ENCODE measurements at regions not wholly inside any gene's neighbourhood (a gene's known extent, or its start where the extent isn't known, plus 50 kb on each side); places are given as distances from the start of the nearest gene placed in this dataset.

DNA sequence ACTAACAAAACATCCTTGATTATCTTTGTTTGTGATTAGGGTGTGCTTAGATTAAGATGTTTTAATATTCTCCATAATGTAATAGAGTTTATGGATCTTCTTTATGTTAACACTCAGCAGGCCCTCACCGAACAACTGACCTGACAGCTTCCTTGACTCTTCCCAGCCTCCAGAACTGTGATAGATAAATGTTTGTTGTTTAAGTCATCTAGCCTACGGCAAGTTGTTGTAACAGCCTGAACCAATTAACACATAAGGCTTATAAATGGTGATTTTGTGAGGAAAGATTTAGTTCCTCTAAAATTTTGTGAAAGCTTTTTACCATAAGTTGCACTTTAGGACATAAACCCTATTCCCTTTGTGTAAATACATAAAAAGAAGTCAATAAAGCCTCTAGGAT, 156.5 kb upstream of the DCN start:
- H3K9ac ChIP-seq (ENCODE audit: low read length), result no peak overlapping the region
- H3K9me2 ChIP-seq (replicated peaks; ENCODE audit: low read length), result no peaks in the 10 kb centered on the region
- TF ChIP-seq, protein P1, sequence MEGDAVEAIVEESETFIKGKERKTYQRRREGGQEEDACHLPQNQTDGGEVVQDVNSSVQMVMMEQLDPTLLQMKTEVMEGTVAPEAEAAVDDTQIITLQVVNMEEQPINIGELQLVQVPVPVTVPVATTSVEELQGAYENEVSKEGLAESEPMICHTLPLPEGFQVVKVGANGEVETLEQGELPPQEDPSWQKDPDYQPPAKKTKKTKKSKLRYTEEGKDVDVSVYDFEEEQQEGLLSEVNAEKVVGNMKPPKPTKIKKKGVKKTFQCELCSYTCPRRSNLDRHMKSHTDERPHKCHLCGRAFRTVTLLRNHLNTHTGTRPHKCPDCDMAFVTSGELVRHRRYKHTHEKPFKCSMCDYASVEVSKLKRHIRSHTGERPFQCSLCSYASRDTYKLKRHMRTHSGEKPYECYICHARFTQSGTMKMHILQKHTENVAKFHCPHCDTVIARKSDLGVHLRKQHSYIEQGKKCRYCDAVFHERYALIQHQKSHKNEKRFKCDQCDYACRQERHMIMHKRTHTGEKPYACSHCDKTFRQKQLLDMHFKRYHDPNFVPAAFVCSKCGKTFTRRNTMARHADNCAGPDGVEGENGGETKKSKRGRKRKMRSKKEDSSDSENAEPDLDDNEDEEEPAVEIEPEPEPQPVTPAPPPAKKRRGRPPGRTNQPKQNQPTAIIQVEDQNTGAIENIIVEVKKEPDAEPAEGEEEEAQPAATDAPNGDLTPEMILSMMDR (conservative IDR thresholded peaks at IDR 0.05; ENCODE audit: low read depth, low read length), result no peak
- TF ChIP-seq EZH2 (IDR thresholded peaks at IDR 0.05; ENCODE audit: low read length, unreplicated experiment), result no peak
- no peak for TF ChIP-seq EZH2phosphoT487 (IDR thresholded peaks at IDR 0.05; ENCODE audit: borderline replicate concordance, low read length)
- H3K36me3 ChIP-seq (ENCODE audit: low read depth, low read length), result no peaks in the 10 kb centered on the region
- ATAC-seq, result no peak
- H3K4me3 ChIP-seq (ENCODE audit: low read length), result no peak overlapping the region
- H3K27ac ChIP-seq (ENCODE audit: low read length), result no peak overlapping the region
- no peaks in the 10 kb centered on the region for H3K27me3 ChIP-seq (ENCODE audit: low read length)
- ChIA-PET CTCF (no interaction called here), POLR2A (ENCODE audit: unreplicated experiment) (no interaction called here)
- H3F3A ChIP-seq (ENCODE audit: low read length, unreplicated experiment), result no peaks in the 10 kb centered on the region
- no peak for DNase-seq
- no TSS peak for BruUV-seq (replicated peaks)
- H4K20me1 ChIP-seq (ENCODE audit: low read length), result no peaks in the 10 kb centered on the region
- no peak overlapping the region for H3K4me2 ChIP-seq (ENCODE audit: low read length)
- no peaks in the 10 kb centered on the region for H3K4me1 ChIP-seq (ENCODE audit: insufficient read depth, low read length)
- H3K79me2 ChIP-seq (ENCODE audit: low read length), result no peaks in the 10 kb centered on the region
- H3K9me3 ChIP-seq (ENCODE audit: low read length), result no peaks in the 10 kb centered on the region
- H2AFZ ChIP-seq (ENCODE audit: low read length), result no peak overlapping the region
- intact Hi-C loops (cut with micrococcal nuclease), result no loop called here

GRCh38 chr12:91335699-91336098, 153.1 kb upstream of the DCN start:
- intact Hi-C loops (cut with micrococcal nuclease), result no loop called here
- ATAC-seq, result no peak

GRCh38 chr12:91333966-91334365, 151.3 kb upstream of the DCN start:
- Histone ChIP-seq H3K9ac (ENCODE audit: low read length) (no peak overlapping the region), H2AFZ (ENCODE audit: low read length) (no peak overlapping the region), H4K20me1 (ENCODE audit: low read length) (no peaks in the 10 kb centered on the region), H3K79me2 (ENCODE audit: low read length) (no peaks in the 10 kb centered on the region), H3F3A (ENCODE audit: low read length, unreplicated experiment) (no peaks in the 10 kb centered on the region), H3K27me3 (ENCODE audit: low read length) (no peaks in the 10 kb centered on the region), H3K4me2 (ENCODE audit: low read length) (no peak overlapping the region), H3K27ac (ENCODE audit: low read length) (no peak overlapping the region), H3K4me3 (ENCODE audit: low read length) (no peak overlapping the region), H3K36me3 (ENCODE audit: low read depth, low read length) (no peaks in the 10 kb centered on the region), H3K4me1 (ENCODE audit: insufficient read depth, low read length) (no peaks in the 10 kb centered on the region), H3K9me3 (ENCODE audit: low read length) (no peaks in the 10 kb centered on the region), H3K9me2 (replicated peaks; ENCODE audit: low read length) (no peaks in the 10 kb centered on the region)
- TF ChIP-seq EZH2 (IDR thresholded peaks at IDR 0.05; ENCODE audit: low read length, unreplicated experiment), result no peak
- TF ChIP-seq, protein P1 (conservative IDR thresholded peaks at IDR 0.05; ENCODE audit: low read depth, low read length), result no peak
- TF ChIP-seq EZH2phosphoT487 (IDR thresholded peaks at IDR 0.05; ENCODE audit: borderline replicate concordance, low read length), result no peak
- ATAC-seq (no peak), DNase-seq (no peak)
- ChIA-PET CTCF (no interaction called here), POLR2A (ENCODE audit: unreplicated experiment) (no interaction called here)
- no TSS peak for BruUV-seq (replicated peaks)
- intact Hi-C loops (cut with micrococcal nuclease), result no loop called here

More at GRCh38 chr12:91335699-91336098, 153.1 kb upstream of the DCN start:
- Histone ChIP-seq H3K79me2 (ENCODE audit: low read length) (no peaks in the 10 kb centered on the region), H3K27ac (ENCODE audit: low read length) (no peak overlapping the region), H2AFZ (ENCODE audit: low read length) (no peak overlapping the region), H3K4me3 (ENCODE audit: low read length) (no peak overlapping the region), H3K9me2 (replicated peaks; ENCODE audit: low read length) (no peaks in the 10 kb centered on the region), H3K4me1 (ENCODE audit: insufficient read depth, low read length) (no peaks in the 10 kb centered on the region), H3K27me3 (ENCODE audit: low read length) (no peaks in the 10 kb centered on the region), H4K20me1 (ENCODE audit: low read length) (no peaks in the 10 kb centered on the region), H3K9ac (ENCODE audit: low read length) (no peak overlapping the region), H3K9me3 (ENCODE audit: low read length) (no peaks in the 10 kb centered on the region), H3F3A (ENCODE audit: low read length, unreplicated experiment) (no peaks in the 10 kb centered on the region), H3K4me2 (ENCODE audit: low read length) (no peak overlapping the region), H3K36me3 (ENCODE audit: low read depth, low read length) (no peaks in the 10 kb centered on the region)
- ChIA-PET CTCF (no interaction called here), POLR2A (ENCODE audit: unreplicated experiment) (no interaction called here)
- no peak for DNase-seq
- BruUV-seq (replicated peaks), result no TSS peak
- TF ChIP-seq EZH2 (IDR thresholded peaks at IDR 0.05; ENCODE audit: low read length, unreplicated experiment) (no peak), EZH2phosphoT487 (IDR thresholded peaks at IDR 0.05; ENCODE audit: borderline replicate concordance, low read length) (no peak)
- TF ChIP-seq, protein P1 (conservative IDR thresholded peaks at IDR 0.05; ENCODE audit: low read depth, low read length), result no peak

Measured in PC-3 (cell line).